ENCODE measurements at regions not wholly inside any gene's neighbourhood (a gene's known extent, or its start where the extent isn't known, plus 50 kb on each side); places are given as distances from the start of the nearest gene placed in this dataset.

- TF ChIP-seq CTCF (IDR thresholded peaks at IDR 0.05; ENCODE audit: insufficient read depth, low read length) (no peak), POLR2AphosphoS5 (IDR thresholded peaks at IDR 0.05; ENCODE audit: low read depth) (no peak), REST (IDR thresholded peaks at IDR 0.05; ENCODE audit: insufficient replicate concordance, low read depth) (no peak), GABPA (IDR thresholded peaks at IDR 0.05; ENCODE audit: low read depth) (no peak)
Observed at GRCh38 chr5:30764704-30765103, 428.8 kb upstream of the CDH6 start.

Data from HL-60 (cell line).